MM.1S (cell line): ENCODE measurements at regions not wholly inside any gene's neighbourhood (a gene's known extent, or its start where the extent isn't known, plus 50 kb on each side); places are given as distances from the start of the nearest gene placed in this dataset.

Source experiments
- DNase-seq: peaks from one replicate; pipeline ENCODE4 v3.0.0-alpha.2; 2015
- H2AFZ ChIP-seq: fragments of 300-600 bp; sonication (generic); 2 replicates; pipeline ENCODE4 v1.6.0; 2016; ENCODE audit warnings: antibody characterized with exemption, low read length
- H3F3A ChIP-seq: fragments of 300-600 bp; sonication (generic); 2 replicates; pipeline ENCODE4 v1.6.1; 2016; ENCODE audit warnings: mild to moderate bottlenecking, antibody characterized with exemption, low read length, moderate library complexity, mixed read lengths; ENCODE audit not compliant: insufficient read depth
- H3K27ac ChIP-seq: fragments of 300-600 bp; sonication (generic); 2 replicates; pipeline ENCODE4 v1.5.1; 2016; ENCODE audit warnings: mild to moderate bottlenecking, low read length
- H3K27me3 ChIP-seq: fragments of 300-600 bp; sonication (generic); replicated peaks from 2 replicates; pipeline ENCODE4 v1.6.0; 2016; ENCODE audit warnings: low read length; ENCODE audit not compliant: insufficient read depth
- H3K36me3 ChIP-seq: fragments of 300-600 bp; sonication (generic); replicated peaks from 2 replicates; pipeline ENCODE4 v1.6.1; 2016; ENCODE audit warnings: mild to moderate bottlenecking, low read length, mixed read lengths; ENCODE audit not compliant: insufficient read depth
- H3K4me1 ChIP-seq: fragments of 300-600 bp; sonication (generic); 2 replicates; pipeline ENCODE4 v1.6.1; 2016; ENCODE audit warnings: low read length, mixed read lengths
- H3K4me2 ChIP-seq: fragments of 300-600 bp; sonication (generic); 2 replicates; pipeline ENCODE4 v1.6.0; 2016; ENCODE audit warnings: low read depth, low read length
- H3K4me3 ChIP-seq: fragments of 300-600 bp; sonication (generic); 2 replicates; pipeline ENCODE4 v1.5.1; 2016; ENCODE audit warnings: low read length, mixed read lengths
- H3K79me2 ChIP-seq: fragments of 300-600 bp; sonication (generic); 2 replicates; pipeline ENCODE4 v1.6.1; 2016; ENCODE audit warnings: mixed run types, low read length, mixed read lengths
- H3K9ac ChIP-seq: fragments of 300-600 bp; sonication (generic); 2 replicates; pipeline ENCODE4 v1.6.1; 2016; ENCODE audit warnings: low read length, mixed read lengths
- H3K9me2 ChIP-seq: fragments of 300-600 bp; sonication (generic); replicated peaks from 2 replicates; pipeline ENCODE4 v1.6.1; 2016; ENCODE audit warnings: mild to moderate bottlenecking, low read length, mixed read lengths; ENCODE audit not compliant: insufficient read depth
- H3K9me3 ChIP-seq: fragments of 300-600 bp; sonication (generic); replicated peaks from 2 replicates; pipeline ENCODE4 v1.6.1; 2016; ENCODE audit warnings: mild to moderate bottlenecking, low read length, mixed read lengths; ENCODE audit not compliant: insufficient read depth
- H4K20me1 ChIP-seq: fragments of 300-600 bp; sonication (generic); 2 replicates; pipeline ENCODE4 v1.6.1; 2016; ENCODE audit warnings: mild to moderate bottlenecking, low read length, moderate library complexity, mixed read lengths; ENCODE audit not compliant: insufficient read depth
- EZH2 ChIP-seq: fragments of 300-600 bp; sonication (generic); optimal IDR thresholded peaks from 2 replicates; pipeline ENCODE3; 2017; ENCODE audit warnings: low read depth, mild to moderate bottlenecking, antibody characterized with exemption, low read length, mixed read lengths
- EZH2phosphoT487 ChIP-seq: fragments of 300-600 bp; sonication (generic); IDR thresholded peaks from 2 replicates; pipeline ENCODE4 v1.6.1; 2018; ENCODE audit warnings: antibody characterized with exemption, low read length
- TF ChIP-seq, protein P1 (sequence below): fragments of 300-600 bp; sonication (generic); IDR thresholded peaks from 2 replicates; pipeline ENCODE4 v1.5.1; 2016; ENCODE audit warnings: antibody characterized with exemption, low read length, mixed read lengths

GRCh38 chr5:147956842-147957223, 50.5 kb upstream of the C5orf46 start:
- no peaks in the 10 kb centered on the region for H3K27me3 ChIP-seq
- H3K36me3 ChIP-seq, result no peaks in the 10 kb centered on the region
- H3K9me3 ChIP-seq, result no peaks in the 10 kb centered on the region
- H3K9ac ChIP-seq, result no peak overlapping the region
- H3F3A ChIP-seq, result no peaks in the 10 kb centered on the region
- no peak overlapping the region for H3K4me3 ChIP-seq
- no peak overlapping the region for H3K4me2 ChIP-seq
- H4K20me1 ChIP-seq, result no peaks in the 10 kb centered on the region
- H3K27ac ChIP-seq, result no peak overlapping the region
- TF ChIP-seq, protein P1, sequence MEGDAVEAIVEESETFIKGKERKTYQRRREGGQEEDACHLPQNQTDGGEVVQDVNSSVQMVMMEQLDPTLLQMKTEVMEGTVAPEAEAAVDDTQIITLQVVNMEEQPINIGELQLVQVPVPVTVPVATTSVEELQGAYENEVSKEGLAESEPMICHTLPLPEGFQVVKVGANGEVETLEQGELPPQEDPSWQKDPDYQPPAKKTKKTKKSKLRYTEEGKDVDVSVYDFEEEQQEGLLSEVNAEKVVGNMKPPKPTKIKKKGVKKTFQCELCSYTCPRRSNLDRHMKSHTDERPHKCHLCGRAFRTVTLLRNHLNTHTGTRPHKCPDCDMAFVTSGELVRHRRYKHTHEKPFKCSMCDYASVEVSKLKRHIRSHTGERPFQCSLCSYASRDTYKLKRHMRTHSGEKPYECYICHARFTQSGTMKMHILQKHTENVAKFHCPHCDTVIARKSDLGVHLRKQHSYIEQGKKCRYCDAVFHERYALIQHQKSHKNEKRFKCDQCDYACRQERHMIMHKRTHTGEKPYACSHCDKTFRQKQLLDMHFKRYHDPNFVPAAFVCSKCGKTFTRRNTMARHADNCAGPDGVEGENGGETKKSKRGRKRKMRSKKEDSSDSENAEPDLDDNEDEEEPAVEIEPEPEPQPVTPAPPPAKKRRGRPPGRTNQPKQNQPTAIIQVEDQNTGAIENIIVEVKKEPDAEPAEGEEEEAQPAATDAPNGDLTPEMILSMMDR, result no peak
- TF ChIP-seq EZH2phosphoT487, result no peak
- no peak for TF ChIP-seq EZH2
- no peak overlapping the region for H2AFZ ChIP-seq
- no peaks in the 10 kb centered on the region for H3K4me1 ChIP-seq
- no peaks in the 10 kb centered on the region for H3K79me2 ChIP-seq
- DNase-seq, result no peak
- H3K9me2 ChIP-seq, result no peaks in the 10 kb centered on the region

- no peaks in the 10 kb centered on the region for H3F3A ChIP-seq
- H3K9ac ChIP-seq, result no peak overlapping the region
- no peaks in the 10 kb centered on the region for H4K20me1 ChIP-seq
- TF ChIP-seq EZH2phosphoT487 (no peak), EZH2 (no peak)
- TF ChIP-seq, protein P1, result no peak
- H3K9me3 ChIP-seq, result no peaks in the 10 kb centered on the region
- no peak overlapping the region for H3K4me2 ChIP-seq
- no peaks in the 10 kb centered on the region for H3K9me2 ChIP-seq
- no peak for DNase-seq
- H3K36me3 ChIP-seq, result no peaks in the 10 kb centered on the region
- H2AFZ ChIP-seq, result no peak overlapping the region
- no peak overlapping the region for H3K4me3 ChIP-seq
- H3K27me3 ChIP-seq, result no peaks in the 10 kb centered on the region
- no peaks in the 10 kb centered on the region for H3K79me2 ChIP-seq
- H3K27ac ChIP-seq, result no peak overlapping the region
- H3K4me1 ChIP-seq, result no peaks in the 10 kb centered on the region
Measured at GRCh38 chr5:147956064-147956841, 49.9 kb upstream of the C5orf46 start.
